ENCODE measurements at regions not wholly inside any gene's neighbourhood (a gene's known extent, or its start where the extent isn't known, plus 50 kb on each side); places are given as distances from the start of the nearest gene placed in this dataset.
"Not testable (repeated sequence)": the region's sequence is repeated elsewhere in the genome, so short reads cannot be mapped to it uniquely, and the experiment has no call there.

DNA sequence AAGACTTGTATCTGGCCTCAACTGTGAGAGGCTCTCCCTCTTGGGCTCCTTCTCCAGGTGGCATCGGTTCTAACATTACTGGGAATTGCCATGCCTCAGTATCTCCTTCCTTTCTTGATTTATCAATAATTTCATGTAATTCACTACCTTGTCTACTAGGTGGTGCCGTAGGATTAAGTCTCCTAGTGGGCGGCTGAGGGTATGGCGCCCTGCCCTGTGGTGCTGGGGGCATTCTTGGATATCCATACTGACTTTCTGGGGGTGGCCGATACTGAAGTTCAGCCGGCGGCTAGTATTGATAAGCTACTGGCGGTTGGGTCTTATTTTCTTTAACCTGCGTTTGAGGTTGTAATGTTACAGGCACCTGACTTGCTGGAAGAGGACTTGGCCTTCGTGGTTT lies 164.2 kb upstream of the TMPRSS15 start:
- not testable (repeated sequence) for DNase-seq

GRCh38 chr21:18588001-18588662 lies 184.5 kb upstream of the TMPRSS15 start:
- DNase-seq, result no peak

DNA sequence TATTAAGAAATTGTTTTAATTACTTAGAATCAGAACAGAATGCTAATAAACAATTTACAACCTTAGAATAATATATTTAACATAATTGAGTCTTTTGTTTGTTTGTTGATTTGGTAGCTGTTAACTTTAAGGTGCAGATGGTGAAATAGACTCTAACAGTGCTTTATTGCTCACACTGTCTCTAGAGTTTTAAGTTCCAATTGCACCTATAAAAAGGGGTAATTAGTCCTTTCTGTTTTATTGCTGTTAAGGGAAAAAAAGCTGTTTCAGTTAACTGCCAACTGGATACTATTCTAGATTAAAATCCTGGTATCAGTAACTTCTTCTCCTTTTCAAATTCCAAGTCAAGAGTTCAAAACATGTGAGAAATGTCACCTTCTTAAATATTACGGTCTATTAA lies 197.6 kb upstream of the TMPRSS15 start:
- DNase-seq, result no peak

DNA sequence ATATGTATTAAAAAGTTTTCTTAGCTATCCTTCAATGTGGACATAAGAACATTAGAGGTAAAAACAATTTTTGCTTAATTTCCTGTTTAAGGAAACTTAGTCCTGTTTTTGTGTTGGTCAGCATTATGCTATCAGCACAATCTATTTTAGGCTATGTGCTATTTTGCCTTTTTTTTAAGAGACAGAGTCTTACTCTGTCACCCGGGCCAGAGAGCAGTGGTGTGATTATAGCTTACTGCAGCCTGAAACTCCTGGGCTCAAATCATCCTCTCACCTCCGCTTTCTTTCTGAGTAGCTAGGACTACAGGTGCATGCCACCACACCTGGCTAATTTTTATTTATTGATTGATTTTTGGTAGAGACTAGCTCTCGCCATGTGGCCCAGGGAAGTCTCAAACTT lies 199.1 kb upstream of the TMPRSS15 start:
- no peak for DNase-seq

DNA sequence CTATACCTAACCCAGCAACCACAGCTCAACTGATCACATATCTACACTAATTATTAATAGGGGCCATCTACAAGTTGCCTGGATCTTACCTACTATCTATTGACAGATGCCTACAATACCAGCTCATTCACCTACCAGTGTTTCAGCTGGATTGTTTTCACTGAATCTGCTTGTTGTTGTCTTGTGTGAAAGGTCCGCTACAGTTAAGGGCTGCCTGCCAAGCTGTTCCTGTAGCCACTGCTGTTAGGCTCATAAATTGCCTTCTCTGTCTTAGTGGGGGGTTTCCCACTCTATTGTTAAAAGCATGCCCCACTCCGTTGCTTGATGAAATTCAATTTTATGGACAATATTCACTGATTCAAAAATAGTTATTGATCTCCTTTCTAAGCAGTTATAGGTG lies 199.7 kb upstream of the TMPRSS15 start:
- DNase-seq, result no peak

GRCh38 chr21:18603980-18604379 lies 200.4 kb upstream of the TMPRSS15 start:
- DNase-seq, result no peak

DNA sequence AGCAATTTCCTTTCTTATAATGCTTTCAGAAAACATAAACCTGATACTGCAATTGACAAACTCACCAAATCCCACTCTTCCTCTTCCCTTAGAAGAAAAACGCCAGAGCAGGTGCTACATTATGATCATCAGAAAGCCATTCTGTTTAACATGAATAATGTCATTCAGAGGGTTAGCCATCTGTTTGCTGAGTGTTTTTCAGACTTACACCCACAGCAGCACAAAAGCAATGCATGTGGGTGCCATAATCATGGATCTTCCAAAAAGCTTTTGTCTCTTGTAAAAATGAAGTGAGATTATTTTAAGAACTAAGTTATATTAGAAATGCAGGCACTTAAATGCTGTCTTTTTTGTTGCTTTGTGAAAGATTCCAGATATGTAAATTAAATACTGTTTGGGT lies 204.6 kb upstream of the TMPRSS15 start:
- DNase-seq, result no peak

DNA sequence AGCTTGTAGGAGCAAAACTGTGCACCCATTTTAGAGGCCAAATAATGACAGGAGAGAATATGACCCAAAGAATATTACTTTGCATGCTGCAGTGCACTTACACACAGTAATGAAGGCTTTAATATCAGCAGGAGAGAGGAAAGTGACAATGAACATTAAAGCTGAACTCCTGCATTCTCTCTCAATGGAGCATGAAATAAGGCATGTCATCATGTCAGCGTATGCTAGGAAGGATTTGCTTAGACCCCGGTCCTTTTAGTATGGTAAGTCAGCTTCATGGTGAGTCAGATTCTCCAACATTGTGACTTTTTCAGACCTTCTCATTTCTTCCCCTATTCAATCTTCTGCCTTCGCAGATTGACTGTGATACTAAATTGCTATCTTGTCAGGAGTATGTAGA lies 210.7 kb upstream of the TMPRSS15 start:
- no peak for DNase-seq

GRCh38 chr21:18617291-18617690 lies 213.7 kb upstream of the TMPRSS15 start:
- DNase-seq, result no peak

DNA sequence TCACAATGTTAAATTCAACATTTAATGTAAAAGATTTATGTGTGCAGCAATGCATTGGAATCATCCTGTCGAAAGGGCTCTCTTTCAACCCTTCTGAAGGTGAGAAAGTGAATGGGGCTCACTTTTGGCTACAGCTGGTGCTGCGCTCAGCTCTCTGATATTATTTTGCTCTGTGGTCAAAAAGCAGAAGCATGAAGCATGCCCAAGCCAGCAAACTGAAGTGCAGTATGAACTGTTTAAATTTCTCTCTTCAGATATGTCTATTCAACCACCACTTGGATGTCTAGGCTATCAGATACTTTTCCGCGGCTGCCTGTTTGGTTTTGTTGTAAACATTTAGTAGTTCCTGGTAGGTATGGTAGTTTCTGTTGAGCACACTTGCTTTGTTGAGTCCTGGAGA lies 216.9 kb upstream of the TMPRSS15 start:
- no peak for DNase-seq

GRCh38 chr21:18622383-18622782 lies 218.8 kb upstream of the TMPRSS15 start:
- DNase-seq, result no peak

DNA sequence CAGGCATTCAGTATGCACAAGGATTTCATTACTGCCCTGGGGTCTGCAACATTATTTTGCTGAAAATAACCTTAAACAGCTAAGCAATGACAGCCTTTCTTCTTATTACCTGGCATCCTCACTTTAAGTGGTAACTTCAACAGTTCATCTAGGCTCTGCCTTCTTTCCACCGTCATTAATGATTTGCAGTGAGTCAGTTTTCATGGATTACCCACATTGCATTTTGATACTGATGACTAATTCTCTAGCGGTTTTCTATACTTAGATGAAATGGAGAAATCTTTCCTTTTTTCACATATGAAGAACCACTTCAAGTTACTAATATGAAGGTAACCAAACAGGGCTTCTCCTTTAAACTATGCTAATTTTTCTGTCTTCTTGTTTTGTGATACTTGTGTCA lies 226.9 kb upstream of the TMPRSS15 start:
- DNase-seq, result no peak

DNA sequence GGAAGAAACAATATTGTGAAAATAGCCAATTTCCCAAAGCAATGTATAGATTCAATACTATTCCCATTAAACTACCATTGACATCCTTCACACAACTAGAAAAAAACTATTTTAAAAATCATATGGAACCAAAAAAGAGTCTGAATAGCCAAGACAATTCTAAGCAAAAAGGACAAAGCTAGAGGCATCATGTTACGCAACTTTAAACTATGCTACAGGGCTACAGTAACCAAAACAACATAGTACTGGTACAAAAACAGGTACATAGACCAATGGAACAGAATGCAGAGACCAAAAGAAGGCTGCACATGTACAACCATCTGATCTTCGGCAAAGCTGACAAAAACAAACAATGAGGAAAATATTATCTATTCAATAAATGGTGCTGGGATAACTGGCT lies 233.3 kb upstream of the TMPRSS15 start:
- DNase-seq, result no peak

- no peak for DNase-seq
Observed at GRCh38 chr21:18646116-18646515, 242.5 kb upstream of the TMPRSS15 start.

- no peak for DNase-seq
Observed at GRCh38 chr21:18655931-18656330, 252.3 kb upstream of the TMPRSS15 start.

GRCh38 chr21:18661842-18662241 lies 258.3 kb upstream of the TMPRSS15 start:
- DNase-seq, result no peak

DNA sequence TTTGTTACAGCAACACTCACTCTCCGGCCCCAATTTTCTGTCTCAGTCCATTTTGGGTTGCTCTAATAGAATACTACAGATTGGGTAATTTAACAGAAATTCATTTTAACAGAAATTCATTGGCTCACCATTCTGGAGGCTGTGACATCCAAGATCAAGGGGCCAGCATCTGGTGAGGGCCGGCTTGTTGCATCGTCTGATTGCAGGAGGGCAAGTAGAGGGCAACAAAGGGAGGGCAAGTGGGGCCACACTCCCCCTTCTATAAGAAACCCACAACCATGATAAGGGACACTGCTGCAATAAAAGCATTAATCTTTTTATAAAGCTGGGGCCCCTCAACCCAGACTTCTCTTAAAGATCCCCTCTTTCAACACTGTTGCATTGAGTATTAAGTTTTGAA lies 260.1 kb upstream of the TMPRSS15 start:
- DNase-seq, result no peak

- DNase-seq, result no peak
Observed at GRCh38 chr21:18666725-18667124, 263.1 kb upstream of the TMPRSS15 start.

DNA sequence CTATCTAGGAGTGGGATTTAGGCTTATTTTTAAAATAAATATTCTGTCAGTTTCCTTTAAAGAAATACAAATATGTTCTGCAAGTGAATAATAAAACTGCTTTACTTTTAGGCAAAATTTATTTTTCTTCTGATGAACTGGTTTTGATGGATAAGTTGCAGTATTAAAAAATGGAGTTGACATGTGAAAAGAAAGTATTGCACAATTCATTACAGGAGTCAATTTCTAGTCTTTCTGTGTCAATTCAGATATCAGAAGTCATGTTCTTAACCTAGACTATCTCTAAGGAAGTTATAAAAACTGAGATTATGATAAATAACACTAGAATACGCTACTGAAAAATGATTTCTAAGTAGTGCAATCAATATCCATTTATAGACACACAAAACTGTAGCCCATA lies 270.2 kb upstream of the TMPRSS15 start:
- DNase-seq, result no peak

DNA sequence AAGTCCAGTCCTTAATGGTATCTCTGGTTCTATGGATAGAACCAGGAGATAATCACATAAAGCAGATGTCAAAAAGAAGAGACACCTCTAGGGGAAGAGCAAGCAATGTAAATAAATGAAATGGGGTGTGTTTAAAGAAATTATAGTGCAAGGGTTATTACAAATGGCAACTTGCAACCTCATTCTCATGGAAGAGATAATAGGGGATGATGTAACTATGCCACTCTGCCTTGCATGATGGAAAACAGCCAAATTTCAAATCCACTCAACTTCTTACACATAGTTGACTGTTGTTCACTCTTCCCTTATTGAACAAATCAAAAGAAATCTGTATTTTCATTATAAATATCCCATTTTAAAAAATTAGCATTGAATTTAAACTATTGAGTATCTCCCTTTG lies 274.0 kb upstream of the TMPRSS15 start:
- no peak for DNase-seq

- no peak for DNase-seq
Observed at GRCh38 chr21:18705971-18706370, 302.4 kb upstream of the TMPRSS15 start.

DNA sequence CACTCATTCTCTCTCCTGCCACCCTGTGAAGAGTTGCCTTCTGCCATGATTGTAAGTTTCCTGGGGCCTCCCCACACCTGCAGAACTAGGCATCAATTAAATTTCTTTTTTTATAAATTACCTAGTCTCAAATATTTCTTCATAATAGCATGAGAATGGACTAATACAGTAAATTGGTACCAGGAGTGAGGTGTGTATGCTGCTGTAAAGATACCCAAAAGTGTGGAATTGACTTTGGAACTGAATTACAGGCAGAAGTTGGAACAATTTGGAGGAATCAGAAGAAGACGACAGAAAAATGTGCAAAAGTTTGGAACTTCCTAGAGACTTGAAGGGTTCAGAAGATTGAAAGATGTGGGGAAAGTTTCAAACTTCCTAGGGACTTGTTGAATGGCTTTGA lies 308.1 kb upstream of the TMPRSS15 start:
- DNase-seq, result no peak

DNA sequence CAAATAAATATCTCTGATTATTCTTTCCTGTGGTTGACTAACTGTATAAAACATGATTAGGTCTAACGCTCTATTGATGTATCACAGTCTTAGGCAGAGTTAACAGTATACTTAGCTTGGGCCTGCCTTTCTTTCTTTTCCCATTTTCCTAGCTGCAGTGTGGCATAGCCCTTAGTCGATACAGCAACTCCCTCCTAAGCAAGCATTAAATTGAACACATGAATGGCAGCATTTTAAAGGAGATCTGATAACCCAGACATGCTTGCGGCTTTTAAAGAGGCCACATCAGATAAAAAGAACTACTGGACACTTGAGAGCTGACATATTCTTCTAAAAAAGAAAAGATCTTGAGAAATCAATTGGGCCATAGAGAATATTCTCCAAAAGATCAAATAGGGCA lies 312.0 kb upstream of the TMPRSS15 start:
- no peak for DNase-seq

DNA sequence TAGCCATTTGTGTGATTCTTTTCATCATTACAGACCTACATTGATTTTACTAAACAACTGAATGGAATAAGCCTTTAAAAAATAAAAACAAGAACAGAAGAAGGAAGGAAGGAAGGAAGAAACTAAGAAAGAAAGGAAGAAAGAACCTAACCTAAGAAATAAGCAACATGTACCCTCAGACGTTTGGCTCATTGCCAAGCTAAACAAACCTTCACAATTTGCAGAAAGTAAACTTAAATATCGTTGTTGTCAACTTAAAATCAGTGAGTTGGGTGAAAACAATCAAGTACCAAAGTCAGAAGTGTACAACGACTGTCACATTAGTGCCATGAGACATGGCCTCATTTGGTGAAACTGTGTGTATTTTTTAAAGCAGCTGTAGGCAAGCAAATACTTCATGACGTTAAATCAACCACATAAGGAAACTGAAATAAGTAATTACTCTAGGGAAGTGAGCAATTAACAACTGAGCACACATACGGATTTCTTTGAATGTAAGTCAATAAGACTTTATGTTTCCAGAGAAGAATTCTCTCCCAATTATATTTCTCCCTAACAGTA lies 313.1 kb upstream of the TMPRSS15 start:
- no peak for DNase-seq

DNA sequence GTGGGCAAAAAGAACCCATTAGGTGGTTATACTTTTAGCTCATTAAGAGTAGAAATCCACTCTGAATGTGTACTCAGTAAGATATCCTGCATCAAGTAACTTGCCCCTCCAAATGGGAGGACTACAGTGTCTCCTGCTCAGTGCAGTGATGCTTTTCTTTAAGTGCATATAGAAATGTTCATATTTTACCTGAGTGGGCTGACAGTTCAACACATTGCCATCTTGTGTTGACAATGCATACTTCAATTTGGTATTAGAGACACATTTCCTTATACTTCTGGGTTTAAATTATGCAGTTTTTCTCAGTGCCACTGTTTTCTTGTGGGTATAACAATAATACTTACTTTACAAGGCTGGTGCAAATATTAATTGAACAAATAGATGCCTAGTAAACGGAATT lies 318.6 kb upstream of the TMPRSS15 start:
- DNase-seq, result no peak

Measured in femur (tissue), 1 donor.